ENCODE measurements at regions not wholly inside any gene's neighbourhood (a gene's known extent, or its start where the extent isn't known, plus 50 kb on each side); places are given as distances from the start of the nearest gene placed in this dataset.

- no peak for TF ChIP-seq CTCF (IDR thresholded peaks at IDR 0.05)
- no peak for TF ChIP-seq ZFX (IDR thresholded peaks at IDR 0.05; ENCODE audit: borderline replicate concordance)
Observed at GRCh38 chr4:141449927-141450326, 186.5 kb upstream of the IL15 start.
